Activated CD8-positive, alpha-beta memory T cell treated with anti-CD3 and anti-CD28 coated beads, Interleukin-2, amount 10 ng/mL, durations not matched to agents 7 days and 5 days (primary cell): ENCODE measurements at regions not wholly inside any gene's neighbourhood (a gene's known extent, or its start where the extent isn't known, plus 50 kb on each side); places are given as distances from the start of the nearest gene placed in this dataset.

ENCODE experiments used
- ATAC-seq: fragments of 150-1000 bp; cut with Tn5 transposase; one replicate; pipeline ENCODE4 v1.10.0; 2021; ENCODE audit warnings: moderate library complexity
- CTCF ChIA-PET: fragments of 350-600 bp; sonication (Branson Sonifier 250); formaldehyde crosslinking; loops from one replicate; lab custom pipeline; 2021; ENCODE audit warnings: antibody characterized with exemption; lab: Charles Lee
- DNase-seq: peaks from one replicate; pipeline ENCODE4 v3.0.0-alpha.2; 2020
- H3K27ac Mint-ChIP-seq: one replicate; pipeline ENCODE4 v1.8.0; 2021; ENCODE audit warnings: mild to moderate bottlenecking, mixed read lengths
- H3K27me3 Mint-ChIP-seq: one replicate; pipeline ENCODE4 v1.8.0; 2021; ENCODE audit warnings: mixed read lengths
- H3K36me3 Mint-ChIP-seq: one replicate; pipeline ENCODE4 v1.8.0; 2021; ENCODE audit warnings: mild to moderate bottlenecking, mixed read lengths
- H3K4me1 Mint-ChIP-seq: one replicate; pipeline ENCODE4 v1.8.0; 2021; ENCODE audit warnings: mixed read lengths
- H3K4me3 Mint-ChIP-seq: one replicate; pipeline ENCODE4 v1.8.0; 2021; ENCODE audit warnings: mild to moderate bottlenecking, moderate library complexity, mixed read lengths
- H3K9me3 Mint-ChIP-seq: one replicate; pipeline ENCODE4 v1.8.0; 2022; ENCODE audit warnings: low read depth, mixed read lengths

- Mint-ChIP-seq H3K4me1 (no peaks in the 10 kb centered on the region), H3K4me3 (no peak overlapping the region)
- no peak for ATAC-seq
Observed at GRCh38 chr20:11119573-11119972, 445.8 kb upstream of the JAG1 start.

GRCh38 chr20:11120431-11120830 is 446.6 kb upstream of the JAG1 start:
- H3K4me3 Mint-ChIP-seq: no peak overlapping the region
- ATAC-seq (no peak), DNase-seq (no peak)
- no peak overlapping the region for H3K27ac Mint-ChIP-seq
- CTCF ChIA-PET: no interaction called here
- H3K9me3 Mint-ChIP-seq: peaks cover 4% of the 10 kb centered on the region
- no peaks in the 10 kb centered on the region for H3K27me3 Mint-ChIP-seq
- H3K4me1 Mint-ChIP-seq: no peaks in the 10 kb centered on the region
- no peaks in the 10 kb centered on the region for H3K36me3 Mint-ChIP-seq

More at GRCh38 chr20:11119573-11119972, 445.8 kb upstream of the JAG1 start:
- DNase-seq: no peak
- CTCF ChIA-PET: no interaction called here
- Mint-ChIP-seq H3K27me3 (no peaks in the 10 kb centered on the region), H3K27ac (no peak overlapping the region), H3K9me3 (peaks cover 6% of the 10 kb centered on the region), H3K36me3 (no peaks in the 10 kb centered on the region)

- Mint-ChIP-seq H3K36me3 (no peaks in the 10 kb centered on the region), H3K4me3 (no peak overlapping the region), H3K27ac (no peak overlapping the region), H3K9me3 (peaks cover 5% of the 10 kb centered on the region), H3K4me1 (no peaks in the 10 kb centered on the region), H3K27me3 (no peaks in the 10 kb centered on the region)
- ATAC-seq: no peak
- no peak for DNase-seq
- CTCF ChIA-PET: no interaction called here
Observed at GRCh38 chr20:11124849-11125505, 451.2 kb upstream of the JAG1 start.

GRCh38 chr20:11128220-11128718 is 454.5 kb upstream of the JAG1 start:
- Mint-ChIP-seq H3K4me3 (no peak overlapping the region), H3K4me1 (no peaks in the 10 kb centered on the region), H3K9me3 (peaks cover 5% of the 10 kb centered on the region), H3K36me3 (no peaks in the 10 kb centered on the region), H3K27me3 (no peaks in the 10 kb centered on the region), H3K27ac (no peak overlapping the region)
- ATAC-seq (no peak), DNase-seq (no peak)
- CTCF ChIA-PET: no interaction called here

- Mint-ChIP-seq H3K4me1 (no peaks in the 10 kb centered on the region), H3K27ac (no peak overlapping the region), H3K27me3 (no peaks in the 10 kb centered on the region), H3K4me3 (no peak overlapping the region), H3K36me3 (no peaks in the 10 kb centered on the region), H3K9me3 (peaks cover 5% of the 10 kb centered on the region)
- DNase-seq (no peak), ATAC-seq (no peak)
- CTCF ChIA-PET: no interaction called here
Observed at GRCh38 chr20:11128721-11129120, 454.9 kb upstream of the JAG1 start.

- Mint-ChIP-seq H3K4me3 (no peak overlapping the region), H3K27ac (no peak overlapping the region), H3K27me3 (no peaks in the 10 kb centered on the region), H3K36me3 (no peaks in the 10 kb centered on the region), H3K4me1 (no peaks in the 10 kb centered on the region), H3K9me3 (peaks cover 4% of the 10 kb centered on the region)
- no peak for ATAC-seq
- CTCF ChIA-PET: no interaction called here
- DNase-seq: no peak
Observed at GRCh38 chr20:11130554-11131166, 456.9 kb upstream of the JAG1 start.

GRCh38 chr20:11132819-11133415 is 459.1 kb upstream of the JAG1 start:
- no peak for ATAC-seq
- H3K4me3 Mint-ChIP-seq: no peak overlapping the region
- no peak for DNase-seq
- no peaks in the 10 kb centered on the region for H3K4me1 Mint-ChIP-seq
- H3K9me3 Mint-ChIP-seq: no peaks in the 10 kb centered on the region
- no peaks in the 10 kb centered on the region for H3K27me3 Mint-ChIP-seq
- H3K36me3 Mint-ChIP-seq: no peaks in the 10 kb centered on the region
- H3K27ac Mint-ChIP-seq: no peak overlapping the region
- CTCF ChIA-PET: no interaction called here

GRCh38 chr20:11136691-11137090 is 462.9 kb upstream of the JAG1 start:
- no peak overlapping the region for H3K27ac Mint-ChIP-seq
- no peak for ATAC-seq
- no peaks in the 10 kb centered on the region for H3K4me1 Mint-ChIP-seq
- H3K4me3 Mint-ChIP-seq: no peak overlapping the region
- H3K9me3 Mint-ChIP-seq: peaks cover 3% of the 10 kb centered on the region
- CTCF ChIA-PET: no interaction called here
- H3K27me3 Mint-ChIP-seq: no peaks in the 10 kb centered on the region
- no peaks in the 10 kb centered on the region for H3K36me3 Mint-ChIP-seq
- no peak for DNase-seq

- H3K4me3 Mint-ChIP-seq: no peak overlapping the region
- H3K36me3 Mint-ChIP-seq: no peaks in the 10 kb centered on the region
- DNase-seq: no peak
- no peaks in the 10 kb centered on the region for H3K27me3 Mint-ChIP-seq
- CTCF ChIA-PET: no interaction called here
- no peak overlapping the region for H3K27ac Mint-ChIP-seq
- no peaks in the 10 kb centered on the region for H3K4me1 Mint-ChIP-seq
- ATAC-seq: no peak
- peaks cover 3% of the 10 kb centered on the region for H3K9me3 Mint-ChIP-seq
Observed at GRCh38 chr20:11137688-11138087, 463.9 kb upstream of the JAG1 start.

GRCh38 chr20:11140359-11140758 is 466.6 kb upstream of the JAG1 start:
- CTCF ChIA-PET: no interaction called here
- DNase-seq (no peak), ATAC-seq (no peak)
- peaks cover 3% of the 10 kb centered on the region for H3K9me3 Mint-ChIP-seq
- no peak overlapping the region for H3K4me3 Mint-ChIP-seq
- H3K4me1 Mint-ChIP-seq: no peaks in the 10 kb centered on the region
- H3K27me3 Mint-ChIP-seq: no peaks in the 10 kb centered on the region
- no peak overlapping the region for H3K27ac Mint-ChIP-seq
- no peaks in the 10 kb centered on the region for H3K36me3 Mint-ChIP-seq

GRCh38 chr20:11143481-11143880 is 469.7 kb upstream of the JAG1 start:
- Mint-ChIP-seq H3K4me1 (no peaks in the 10 kb centered on the region), H3K36me3 (no peaks in the 10 kb centered on the region), H3K27ac (no peak overlapping the region), H3K27me3 (no peaks in the 10 kb centered on the region), H3K9me3 (peaks cover 3% of the 10 kb centered on the region), H3K4me3 (no peak overlapping the region)
- no peak for DNase-seq
- CTCF ChIA-PET: no interaction called here
- no peak for ATAC-seq

GRCh38 chr20:11144114-11144950 is 470.5 kb upstream of the JAG1 start:
- Mint-ChIP-seq H3K27ac (no peak overlapping the region), H3K4me3 (no peak overlapping the region), H3K27me3 (no peaks in the 10 kb centered on the region), H3K9me3 (peaks cover 3% of the 10 kb centered on the region), H3K36me3 (no peaks in the 10 kb centered on the region), H3K4me1 (no peaks in the 10 kb centered on the region)
- CTCF ChIA-PET: no interaction called here
- ATAC-seq (no peak), DNase-seq (no peak)

GRCh38 chr20:11145616-11146015 is 471.8 kb upstream of the JAG1 start:
- no peaks in the 10 kb centered on the region for H3K36me3 Mint-ChIP-seq
- CTCF ChIA-PET: no interaction called here

More at GRCh38 chr20:11145616-11146015, 471.8 kb upstream of the JAG1 start:
- DNase-seq (no peak), ATAC-seq (no peak)
- Mint-ChIP-seq H3K4me1 (no peaks in the 10 kb centered on the region), H3K9me3 (peaks cover under 1% of the 10 kb centered on the region), H3K27ac (no peak overlapping the region), H3K27me3 (no peaks in the 10 kb centered on the region), H3K4me3 (no peak overlapping the region)
